PC-3 (cell line): ENCODE measurements at regions not wholly inside any gene's neighbourhood (a gene's known extent, or its start where the extent isn't known, plus 50 kb on each side); places are given as distances from the start of the nearest gene placed in this dataset.

Experiments used
- ATAC-seq: fragments of 200-7000 bp; cut with Tn5 transposase; 2 replicates; pipeline ENCODE4 v1.9.1; 2020; ENCODE audit warnings: mild to moderate bottlenecking, moderate library complexity
- BruUV-seq: library from RNA; stranded (reverse); fragments of 400-500 nt; replicated peaks from 2 replicates; lab custom pipeline; 2021; lab: Mats Ljungman, UMichigan
- CTCF ChIA-PET: fragments of 300-600 bp; sonication (Branson Sonifier 250); formaldehyde crosslinking; loops from one replicate; lab custom pipeline; 2022; ENCODE audit warnings: antibody characterized with exemption; lab: Charles Lee
- POLR2A ChIA-PET: fragments of 300-600 bp; sonication (Branson Sonifier 250); formaldehyde crosslinking; loops from one replicate; lab custom pipeline; 2022; ENCODE audit warnings: antibody characterized with exemption; ENCODE audit not compliant: unreplicated experiment; lab: Charles Lee
- DNase-seq: peaks from one replicate; pipeline ENCODE4 v3.0.0-alpha.2; 2015
- H2AFZ ChIP-seq: fragments of 300-600 bp; sonication (generic); 2 replicates; pipeline ENCODE4 v1.6.0; 2016; ENCODE audit warnings: antibody characterized with exemption, low read length
- H3F3A ChIP-seq: fragments of 300-600 bp; sonication (generic); one replicate; pipeline ENCODE4 v1.6.0; 2017; ENCODE audit warnings: antibody characterized with exemption, low read length, control low read depth, mild to moderate bottlenecking; ENCODE audit not compliant: unreplicated experiment
- H3K27ac ChIP-seq: fragments of 300-600 bp; sonication (generic); 2 replicates; pipeline ENCODE4 v1.5.1; 2016; ENCODE audit warnings: mild to moderate bottlenecking, low read length
- H3K27me3 ChIP-seq: fragments of 300-600 bp; sonication (generic); 2 replicates; pipeline ENCODE4 v1.6.1; 2016; ENCODE audit warnings: low read length, mixed read lengths
- H3K36me3 ChIP-seq: fragments of 300-600 bp; sonication (generic); 2 replicates; pipeline ENCODE4 v1.6.1; 2016; ENCODE audit warnings: low read depth, mixed run types, low read length, mixed read lengths
- H3K4me1 ChIP-seq: fragments of 300-600 bp; sonication (generic); 2 replicates; pipeline ENCODE4 v1.5.1; 2016; ENCODE audit warnings: low read length; ENCODE audit not compliant: insufficient read depth
- H3K4me2 ChIP-seq: fragments of 300-600 bp; sonication (generic); 2 replicates; pipeline ENCODE4 v1.6.0; 2016; ENCODE audit warnings: low read length
- H3K4me3 ChIP-seq: fragments of 300-600 bp; sonication (generic); 2 replicates; pipeline ENCODE4 v1.5.1; 2016; ENCODE audit warnings: mild to moderate bottlenecking, low read length, mixed read lengths
- H3K79me2 ChIP-seq: fragments of 300-600 bp; sonication (generic); 2 replicates; pipeline ENCODE4 v1.6.1; 2017; ENCODE audit warnings: low read length, mixed read lengths
- H3K9ac ChIP-seq: fragments of 300-600 bp; sonication (generic); 2 replicates; pipeline ENCODE4 v1.6.0; 2016; ENCODE audit warnings: mild to moderate bottlenecking, low read length
- H3K9me2 ChIP-seq: fragments of 300-600 bp; sonication (generic); replicated peaks from 2 replicates; pipeline ENCODE4 v1.6.1; 2016; ENCODE audit warnings: mixed run types, low read length, mixed read lengths
- H3K9me3 ChIP-seq: fragments of 300-600 bp; sonication (generic); 2 replicates; pipeline ENCODE4 v1.6.1; 2016; ENCODE audit warnings: low read length, mixed read lengths
- H4K20me1 ChIP-seq: fragments of 300-600 bp; sonication (generic); 2 replicates; pipeline ENCODE4 v1.6.1; 2016; ENCODE audit warnings: low read length, mixed read lengths
- CTCF ChIP-seq: fragments of 300-600 bp; sonication (generic); conservative IDR thresholded peaks from 2 replicates; pipeline ENCODE4 v1.5.1; 2017; ENCODE audit warnings: antibody characterized with exemption, low read depth, mild to moderate bottlenecking, low read length
- EZH2 ChIP-seq: fragments of 300-600 bp; sonication (generic); IDR thresholded peaks from one replicate; pipeline ENCODE4 v1.6.1; 2017; ENCODE audit warnings: antibody characterized with exemption, mild to moderate bottlenecking, low read length; ENCODE audit not compliant: unreplicated experiment
- EZH2phosphoT487 ChIP-seq: fragments of 300-600 bp; sonication (generic); IDR thresholded peaks from 2 replicates; pipeline ENCODE4 v1.6.1; 2018; ENCODE audit warnings: mild to moderate bottlenecking, antibody characterized with exemption, low read length, borderline replicate concordance
- intact Hi-C: fragments of 100-400 bp; cut with micrococcal nuclease; formaldehyde crosslinking; loops from 2 replicates; pipeline ENCODE4 v1.9.0; 2023

GRCh38 chr13:34767778-34768177 is 174.3 kb upstream of the NBEA start:
- Histone ChIP-seq H3K27me3 (no peaks in the 10 kb centered on the region), H3K9me3 (no peaks in the 10 kb centered on the region), H3K9me2 (no peaks in the 10 kb centered on the region), H3K9ac (no peak overlapping the region), H3K4me3 (no peak overlapping the region), H2AFZ (no peak overlapping the region), H3K4me2 (no peak overlapping the region), H3K79me2 (no peaks in the 10 kb centered on the region), H3F3A (no peaks in the 10 kb centered on the region), H3K27ac (no peak overlapping the region), H4K20me1 (no peaks in the 10 kb centered on the region), H3K4me1 (peaks cover 16% of the 10 kb centered on the region), H3K36me3 (no peaks in the 10 kb centered on the region)
- no peak for ATAC-seq
- ChIA-PET CTCF (no interaction called here), POLR2A (no interaction called here)
- DNase-seq: no peak
- no TSS peak for BruUV-seq
- TF ChIP-seq EZH2: no peak
- TF ChIP-seq CTCF: no peak
- TF ChIP-seq EZH2phosphoT487: no peak
- intact Hi-C loops: no loop called here

- no peak for ATAC-seq
- H3K27ac ChIP-seq: no peak overlapping the region
- no peaks in the 10 kb centered on the region for H3F3A ChIP-seq
- H4K20me1 ChIP-seq: no peaks in the 10 kb centered on the region
- no peak overlapping the region for H3K9ac ChIP-seq
- H3K79me2 ChIP-seq: no peaks in the 10 kb centered on the region
- peaks cover 12% of the 10 kb centered on the region for H3K4me1 ChIP-seq
- no peaks in the 10 kb centered on the region for H3K36me3 ChIP-seq
- no TSS peak for BruUV-seq
- no peak overlapping the region for H2AFZ ChIP-seq
- H3K9me2 ChIP-seq: no peaks in the 10 kb centered on the region
- no peaks in the 10 kb centered on the region for H3K27me3 ChIP-seq
- DNase-seq: no peak
- ChIA-PET POLR2A (no interaction called here), CTCF (no interaction called here)
- no peaks in the 10 kb centered on the region for H3K9me3 ChIP-seq
- no peak overlapping the region for H3K4me3 ChIP-seq
- no peak overlapping the region for H3K4me2 ChIP-seq
- intact Hi-C loops: no loop called here
- TF ChIP-seq EZH2 (no peak), EZH2phosphoT487 (no peak)
Measured at GRCh38 chr13:34772206-34772605, 169.9 kb upstream of the NBEA start.

GRCh38 chr13:34772881-34773280 is 169.2 kb upstream of the NBEA start:
- ATAC-seq (no peak), DNase-seq (no peak)
- Histone ChIP-seq H3K4me2 (no peak overlapping the region), H3K9me3 (no peaks in the 10 kb centered on the region), H4K20me1 (no peaks in the 10 kb centered on the region), H3K4me3 (no peak overlapping the region), H3K9ac (no peak overlapping the region), H3F3A (no peaks in the 10 kb centered on the region), H3K27me3 (no peaks in the 10 kb centered on the region), H2AFZ (no peak overlapping the region), H3K79me2 (no peaks in the 10 kb centered on the region), H3K9me2 (no peaks in the 10 kb centered on the region), H3K27ac (no peak overlapping the region), H3K36me3 (no peaks in the 10 kb centered on the region), H3K4me1 (peaks cover 13% of the 10 kb centered on the region)
- intact Hi-C loops: no loop called here
- BruUV-seq: no TSS peak
- CTCF ChIA-PET: no interaction called here
- TF ChIP-seq EZH2phosphoT487: no peak
- TF ChIP-seq EZH2: no peak
- no peak for TF ChIP-seq CTCF
- POLR2A ChIA-PET: no interaction called here
